Hematopoietic multipotent progenitor cell treated with erythropoietin and hydrocortisone succinate and interleukin-3 and kit ligand, for 8 days (in vitro differentiated cells): ENCODE measurements at regions not wholly inside any gene's neighbourhood (a gene's known extent, or its start where the extent isn't known, plus 50 kb on each side); places are given as distances from the start of the nearest gene placed in this dataset.

Source experiments
- DNase-seq: peaks from one replicate; pipeline ENCODE4 v3.0.0-alpha.2; 2015

- no peak for DNase-seq
Observed at GRCh38 chr21:23281917-23282316, 2283.7 kb downstream of the NCAM2 start.

- no peak for DNase-seq
Observed at GRCh38 chr21:23249760-23250159, 2251.6 kb downstream of the NCAM2 start.

GRCh38 chr21:23247334-23247733, 2249.1 kb downstream of the NCAM2 start:
- no peak for DNase-seq

GRCh38 chr21:23245255-23245654, 2247.0 kb downstream of the NCAM2 start:
- DNase-seq: no peak

GRCh38 chr21:23223882-23224281, 2225.7 kb downstream of the NCAM2 start:
- no peak for DNase-seq

GRCh38 chr21:23218667-23219066, 2220.5 kb downstream of the NCAM2 start:
- no peak for DNase-seq

GRCh38 chr21:23217597-23217996, 2219.4 kb downstream of the NCAM2 start:
- DNase-seq: no peak

GRCh38 chr21:23215261-23215660, 2217.1 kb downstream of the NCAM2 start:
- no peak for DNase-seq
